Body of pancreas (tissue), 4 donors: ENCODE measurements at regions not wholly inside any gene's neighbourhood (a gene's known extent, or its start where the extent isn't known, plus 50 kb on each side); places are given as distances from the start of the nearest gene placed in this dataset.

Experiments
- POLR2A ChIP-seq, 3 donors: fragments of 450-650 bp; IDR thresholded peaks; one replicate each; pipeline ENCODE4 v1.6.1; 2016; ENCODE audit warnings: antibody characterized with exemption in 3 of 3, mild to moderate bottlenecking in 2 of 3
- TF ChIP-seq, protein P1 (sequence below), 7 experiments: fragments of 450-650 bp in 4 of 7; fragments of 200-600 bp in 3 of 7; sonication (generic) in 3 of 7; IDR thresholded peaks; one replicate each; pipeline ENCODE4 v1.5.1; 2016 to 2019; ENCODE audit warnings: antibody characterized with exemption in 7 of 7

DNA sequence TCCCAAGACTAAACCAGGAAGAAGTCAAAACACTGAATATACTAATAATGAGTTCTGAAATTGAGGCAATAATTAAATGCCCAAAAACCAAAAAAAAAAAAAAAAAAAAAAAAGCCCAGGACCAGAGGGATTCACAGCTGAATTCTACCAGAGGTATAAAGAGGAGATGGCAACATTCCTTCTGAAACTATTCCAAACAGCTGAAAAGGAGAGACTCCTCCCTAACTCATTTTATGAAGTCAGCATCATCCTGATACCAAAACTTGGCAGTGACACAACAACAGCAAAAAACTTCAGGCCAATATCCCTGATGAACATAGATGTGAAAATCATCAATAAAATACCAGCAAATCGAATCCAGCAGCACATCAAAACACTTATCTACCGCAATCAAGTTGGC lies 108.5 kb upstream of the COL3A1 start:
- TF ChIP-seq, protein P1, sequence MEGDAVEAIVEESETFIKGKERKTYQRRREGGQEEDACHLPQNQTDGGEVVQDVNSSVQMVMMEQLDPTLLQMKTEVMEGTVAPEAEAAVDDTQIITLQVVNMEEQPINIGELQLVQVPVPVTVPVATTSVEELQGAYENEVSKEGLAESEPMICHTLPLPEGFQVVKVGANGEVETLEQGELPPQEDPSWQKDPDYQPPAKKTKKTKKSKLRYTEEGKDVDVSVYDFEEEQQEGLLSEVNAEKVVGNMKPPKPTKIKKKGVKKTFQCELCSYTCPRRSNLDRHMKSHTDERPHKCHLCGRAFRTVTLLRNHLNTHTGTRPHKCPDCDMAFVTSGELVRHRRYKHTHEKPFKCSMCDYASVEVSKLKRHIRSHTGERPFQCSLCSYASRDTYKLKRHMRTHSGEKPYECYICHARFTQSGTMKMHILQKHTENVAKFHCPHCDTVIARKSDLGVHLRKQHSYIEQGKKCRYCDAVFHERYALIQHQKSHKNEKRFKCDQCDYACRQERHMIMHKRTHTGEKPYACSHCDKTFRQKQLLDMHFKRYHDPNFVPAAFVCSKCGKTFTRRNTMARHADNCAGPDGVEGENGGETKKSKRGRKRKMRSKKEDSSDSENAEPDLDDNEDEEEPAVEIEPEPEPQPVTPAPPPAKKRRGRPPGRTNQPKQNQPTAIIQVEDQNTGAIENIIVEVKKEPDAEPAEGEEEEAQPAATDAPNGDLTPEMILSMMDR (IDR thresholded peaks at IDR 0.05): no peak
- TF ChIP-seq POLR2A (IDR thresholded peaks at IDR 0.05): no peak
